Natural killer cell treated with Interleukin-12 subunit alpha and Interleukin-12 subunit beta and Interleukin-15 and Interleukin-18, amount 100 ng/mL, for 72 hours (primary cell): ENCODE measurements at regions not wholly inside any gene's neighbourhood (a gene's known extent, or its start where the extent isn't known, plus 50 kb on each side); places are given as distances from the start of the nearest gene placed in this dataset.
A peak's percentile ranks its signal among the peaks of the same experiment; 100 is the strongest.
"Not testable (repeated sequence)": the region's sequence is repeated elsewhere in the genome, so short reads cannot be mapped to it uniquely, and the experiment has no call there.

Experiments
- ATAC-seq, 2 donors: fragments of 150-1000 bp; cut with Tn5 transposase in 1 of 2; sonication (Bioruptor Pico), chemical (Tn5 transposase) in 1 of 2; 2 replicates each; pipeline ENCODE4 v1.10.0; 2021
- DNase-seq: peaks from one replicate; pipeline ENCODE4 v3.0.0; 2022; ENCODE audit warnings: low spot score
- H3K27ac Mint-ChIP-seq, 2 donors: 1 replicate in 1 of 2; 2 replicates in 1 of 2; pipeline ENCODE4 v1.8.0; 2022; ENCODE audit warnings: mixed read lengths in 2 of 2, mild to moderate bottlenecking in 1 of 2, moderate library complexity in 1 of 2
- H3K27me3 Mint-ChIP-seq, 2 donors: 1 replicate in 1 of 2; 2 replicates in 1 of 2; pipeline ENCODE4 v1.8.0; 2022; ENCODE audit warnings: mixed read lengths in 2 of 2
- H3K36me3 Mint-ChIP-seq: one replicate; pipeline ENCODE4 v1.8.0; 2022; ENCODE audit warnings: mixed read lengths
- H3K4me1 Mint-ChIP-seq, 2 donors: 1 replicate in 1 of 2; 2 replicates in 1 of 2; pipeline ENCODE4 v1.8.0; 2022; ENCODE audit warnings: low read depth in 2 of 2, mixed read lengths in 2 of 2, mild to moderate bottlenecking in 1 of 2
- H3K4me3 Mint-ChIP-seq: one replicate; pipeline ENCODE4 v1.8.0; 2022; ENCODE audit warnings: mixed read lengths
- H3K9me3 Mint-ChIP-seq: 2 replicates; pipeline ENCODE4 v1.8.0; 2022; ENCODE audit warnings: mixed read lengths

- ATAC-seq (no peak), DNase-seq (no peak)
- H3K9me3 Mint-ChIP-seq: no peaks in the 10 kb centered on the region
- no peak overlapping the region for H3K27ac Mint-ChIP-seq
- no peaks in the 10 kb centered on the region for H3K36me3 Mint-ChIP-seq
- H3K27me3 Mint-ChIP-seq: peaks cover 4 to 17% of the 10 kb centered on the region in 2 donors
- H3K4me1 Mint-ChIP-seq: no peaks in the 10 kb centered on the region
- no peak overlapping the region for H3K4me3 Mint-ChIP-seq
These were observed 131.3 kb upstream of the DAP start for GRCh38 chr5:10892147-10892910.

DNA sequence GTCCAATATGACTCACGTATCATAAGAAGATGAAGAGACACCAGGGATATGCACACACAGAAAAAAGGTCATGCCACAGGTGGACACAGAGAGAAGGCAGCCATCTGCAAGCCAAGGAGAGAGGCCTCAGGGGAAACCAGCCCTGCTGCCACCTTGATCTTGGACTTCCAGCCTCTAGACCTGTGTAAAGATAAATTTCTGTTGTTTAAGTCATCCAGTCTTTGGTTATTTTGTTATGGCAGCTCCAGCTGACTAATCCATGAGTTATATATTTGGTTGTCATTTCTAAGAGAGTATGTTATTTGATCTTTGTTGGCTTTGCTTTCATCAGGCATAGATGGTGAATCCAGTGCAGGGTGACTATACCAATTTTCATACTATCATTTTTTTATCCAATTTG is 130.2 kb upstream of the DAP start:
- Mint-ChIP-seq H3K4me1 (no peaks in the 10 kb centered on the region), H3K4me3 (no peak overlapping the region)
- no peak for DNase-seq

GRCh38 chr5:10886497-10886896 is 125.5 kb upstream of the DAP start:
- H3K4me3 Mint-ChIP-seq: no peak overlapping the region
- no peak for ATAC-seq
- H3K9me3 Mint-ChIP-seq: no peaks in the 10 kb centered on the region
- H3K36me3 Mint-ChIP-seq: no peaks in the 10 kb centered on the region
- no peaks in the 10 kb centered on the region for H3K4me1 Mint-ChIP-seq
- no peak for DNase-seq
- no peak overlapping the region for H3K27ac Mint-ChIP-seq
- peaks cover 0 to 16% of the 10 kb centered on the region in 2 donors for H3K27me3 Mint-ChIP-seq

More for the DNA sequence above, 130.2 kb upstream of the DAP start:
- no peak for ATAC-seq
- Mint-ChIP-seq H3K27me3 (peaks cover 2 to 11% of the 10 kb centered on the region in 2 donors), H3K36me3 (no peaks in the 10 kb centered on the region), H3K9me3 (no peaks in the 10 kb centered on the region), H3K27ac (no peak overlapping the region)

DNA sequence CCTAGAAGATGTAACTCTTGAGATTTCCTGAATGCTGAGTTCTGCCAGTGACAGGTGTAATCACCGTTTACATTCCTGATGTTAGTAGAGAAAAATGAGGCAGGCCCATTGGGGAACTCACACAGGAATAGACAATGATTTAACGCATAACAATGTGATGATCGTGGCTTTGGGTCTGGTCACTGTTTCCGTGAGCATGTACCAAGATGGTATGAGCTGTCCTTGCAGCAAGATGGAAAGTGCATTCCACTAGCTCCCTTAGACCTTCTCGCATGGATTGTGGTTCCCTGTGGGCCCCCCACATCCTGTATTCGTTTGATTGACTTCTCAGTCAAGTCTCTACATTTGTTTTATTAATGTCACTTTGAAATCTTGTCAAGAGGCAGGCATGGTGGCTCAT is 124.0 kb upstream of the DAP start:
- ATAC-seq (no peak), DNase-seq (no peak)
- Mint-ChIP-seq H3K9me3 (no peaks in the 10 kb centered on the region), H3K36me3 (no peaks in the 10 kb centered on the region), H3K4me1 (no peaks in the 10 kb centered on the region), H3K4me3 (no peak overlapping the region), H3K27ac (no peak overlapping the region), H3K27me3 (peaks cover 2 to 19% of the 10 kb centered on the region in 2 donors)

DNA sequence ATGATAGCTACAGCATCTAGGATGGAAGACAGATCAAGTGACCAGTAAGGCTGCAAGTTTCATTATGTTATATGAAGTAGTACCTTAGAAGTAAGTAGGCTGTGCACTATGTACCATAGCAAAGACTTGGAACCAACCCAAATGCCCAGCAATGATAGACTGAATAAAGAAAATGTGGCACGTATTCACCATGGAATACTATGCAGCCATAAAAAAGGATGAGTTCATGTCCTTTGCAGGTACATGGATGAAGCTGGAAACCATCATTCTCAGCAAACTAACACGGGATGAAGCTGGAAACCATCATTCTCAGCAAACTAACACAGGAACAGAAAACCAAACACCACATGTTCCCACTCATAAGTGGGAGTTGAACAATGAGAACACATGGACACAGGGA is 122.9 kb upstream of the DAP start:
- DNase-seq, ATAC-seq, H3K4me3 Mint-ChIP-seq, H3K4me1 Mint-ChIP-seq, H3K9me3 Mint-ChIP-seq, H3K36me3 Mint-ChIP-seq, H3K27ac Mint-ChIP-seq: not testable (repeated sequence)
- peaks cover 4 to 22% of the 10 kb centered on the region in 2 donors for H3K27me3 Mint-ChIP-seq

DNA sequence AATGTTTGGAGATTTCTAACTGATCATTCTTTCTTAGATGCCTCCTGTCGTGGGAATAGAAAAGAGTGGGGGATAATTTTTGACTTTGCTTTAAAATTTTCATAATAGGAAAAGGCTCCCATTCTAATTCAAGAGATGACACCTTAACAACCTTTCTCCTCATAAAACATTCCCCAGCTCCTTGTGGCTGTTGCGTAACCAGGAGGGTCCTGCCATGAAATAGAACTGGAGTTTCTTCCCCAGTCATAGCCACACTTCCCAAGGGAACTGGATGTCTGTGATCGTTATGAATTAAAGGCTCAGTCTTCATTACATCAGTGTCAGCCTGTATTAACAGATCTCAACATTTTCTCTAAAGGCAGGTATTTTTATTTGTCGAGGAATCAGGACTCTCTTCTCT is 119.9 kb upstream of the DAP start:
- Mint-ChIP-seq H3K36me3 (no peaks in the 10 kb centered on the region), H3K27ac (no peak overlapping the region), H3K9me3 (no peaks in the 10 kb centered on the region), H3K4me1 (no peaks in the 10 kb centered on the region), H3K4me3 (no peak overlapping the region), H3K27me3 (peaks cover 7 to 26% of the 10 kb centered on the region in 2 donors)
- DNase-seq: no peak
- no peak for ATAC-seq

GRCh38 chr5:10876996-10877395 is 116.0 kb upstream of the DAP start:
- H3K4me1 Mint-ChIP-seq, H3K36me3 Mint-ChIP-seq, ATAC-seq, H3K9me3 Mint-ChIP-seq, H3K27ac Mint-ChIP-seq, H3K4me3 Mint-ChIP-seq, DNase-seq: not testable (repeated sequence)
- H3K27me3 Mint-ChIP-seq: peaks cover 15 to 28% of the 10 kb centered on the region in 2 donors

GRCh38 chr5:10876006-10876744 is 115.1 kb upstream of the DAP start:
- H3K27ac Mint-ChIP-seq: no peak overlapping the region
- no peak for DNase-seq
- no peaks in the 10 kb centered on the region for H3K4me1 Mint-ChIP-seq
- no peaks in the 10 kb centered on the region for H3K9me3 Mint-ChIP-seq
- H3K4me3 Mint-ChIP-seq: no peak overlapping the region
- ATAC-seq: no peak
- peaks cover 21 to 33% of the 10 kb centered on the region in 2 donors for H3K27me3 Mint-ChIP-seq
- H3K36me3 Mint-ChIP-seq: no peaks in the 10 kb centered on the region

DNA sequence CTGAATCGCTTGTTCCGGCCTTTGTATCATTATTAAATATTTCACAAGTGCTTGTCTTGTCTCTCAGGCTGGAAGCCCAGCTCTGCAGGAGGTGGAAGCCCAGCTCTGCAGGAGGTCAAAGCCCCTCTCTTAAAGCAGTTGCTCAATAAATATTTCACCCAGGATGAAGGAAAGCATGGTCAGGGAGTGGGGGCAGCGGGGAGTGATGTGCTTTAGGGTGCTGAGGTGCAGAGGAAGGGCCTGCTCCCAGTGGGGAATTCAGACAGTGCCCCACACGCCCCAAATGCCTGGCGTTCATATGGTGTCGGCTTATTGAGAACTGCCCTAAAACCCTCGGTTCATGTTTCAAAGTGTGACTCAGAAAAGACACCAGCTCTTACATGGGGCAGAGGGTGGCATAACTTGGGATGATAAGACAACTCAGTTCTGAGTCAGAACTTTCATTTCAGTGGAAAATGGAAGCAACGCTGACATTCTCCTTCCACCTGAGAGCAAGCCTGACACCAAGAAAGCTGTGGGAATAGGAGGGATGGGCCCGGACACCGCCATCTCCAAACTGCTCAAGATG is 114.3 kb upstream of the DAP start:
- Mint-ChIP-seq H3K27me3 (peaks cover 24 to 33% of the 10 kb centered on the region in 2 donors), H3K9me3 (no peaks in the 10 kb centered on the region)

DNA sequence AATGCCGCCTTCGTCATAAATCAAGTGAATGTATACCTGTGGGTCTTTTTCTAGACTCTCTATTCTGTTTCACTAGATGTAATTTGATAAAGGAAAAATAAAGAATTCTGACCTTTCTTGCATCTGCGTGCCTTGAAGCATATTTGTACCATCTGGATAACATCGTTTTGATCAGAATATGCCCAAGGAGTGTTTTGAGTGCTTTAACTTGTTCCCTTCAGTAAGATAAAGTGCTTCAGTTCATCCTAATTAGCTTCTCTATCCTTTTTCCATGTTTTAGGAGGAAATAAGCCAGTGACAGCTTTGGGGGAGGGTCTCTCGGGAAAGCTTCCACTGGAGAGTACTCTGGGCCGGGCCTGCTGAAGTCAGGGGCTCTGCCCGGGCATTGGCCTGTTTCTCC is 113.5 kb upstream of the DAP start:
- Mint-ChIP-seq H3K27ac (no peak overlapping the region), H3K4me1 (no peaks in the 10 kb centered on the region), H3K36me3 (no peaks in the 10 kb centered on the region), H3K27me3 (peaks cover 20 to 26% of the 10 kb centered on the region in 2 donors), H3K9me3 (no peaks in the 10 kb centered on the region), H3K4me3 (no peak overlapping the region)
- DNase-seq (no peak), ATAC-seq (no peak)

More for the DNA sequence above, 114.3 kb upstream of the DAP start:
- ATAC-seq (peak in 1 of 2 donors; percentile 43), DNase-seq (no peak)
- no peaks in the 10 kb centered on the region for H3K4me1 Mint-ChIP-seq
- no peak overlapping the region for H3K4me3 Mint-ChIP-seq
- H3K27ac Mint-ChIP-seq: no peak overlapping the region
- H3K36me3 Mint-ChIP-seq: no peaks in the 10 kb centered on the region

GRCh38 chr5:10870791-10871190 is 109.8 kb upstream of the DAP start:
- H3K4me3 Mint-ChIP-seq: no peak overlapping the region
- H3K36me3 Mint-ChIP-seq: no peaks in the 10 kb centered on the region
- DNase-seq (no peak), ATAC-seq (no peak)
- no peaks in the 10 kb centered on the region for H3K4me1 Mint-ChIP-seq
- peaks cover 16 to 18% of the 10 kb centered on the region in 2 donors for H3K27me3 Mint-ChIP-seq
- no peaks in the 10 kb centered on the region for H3K9me3 Mint-ChIP-seq
- H3K27ac Mint-ChIP-seq: no peak overlapping the region

- ATAC-seq (no peak), DNase-seq (no peak)
- H3K4me1 Mint-ChIP-seq: no peaks in the 10 kb centered on the region
- H3K9me3 Mint-ChIP-seq: no peaks in the 10 kb centered on the region
- H3K36me3 Mint-ChIP-seq: no peaks in the 10 kb centered on the region
- no peak overlapping the region for H3K27ac Mint-ChIP-seq
- peaks cover 7 to 16% of the 10 kb centered on the region in 2 donors for H3K27me3 Mint-ChIP-seq
- no peak overlapping the region for H3K4me3 Mint-ChIP-seq
These were observed 107.9 kb upstream of the DAP start for GRCh38 chr5:10868956-10869355.

GRCh38 chr5:10867389-10868303 is 106.6 kb upstream of the DAP start:
- Mint-ChIP-seq H3K27me3 (peaks cover 9 to 13% of the 10 kb centered on the region in 2 donors), H3K27ac (no peak overlapping the region), H3K9me3 (no peaks in the 10 kb centered on the region), H3K36me3 (no peaks in the 10 kb centered on the region), H3K4me1 (peaks cover 0 to 2% of the 10 kb centered on the region in 2 donors), H3K4me3 (no peak overlapping the region)
- no peak for DNase-seq
- ATAC-seq: no peak
